ENCODE measurements at regions not wholly inside any gene's neighbourhood (a gene's known extent, or its start where the extent isn't known, plus 50 kb on each side); places are given as distances from the start of the nearest gene placed in this dataset.
"Not testable (repeated sequence)": the region's sequence is repeated elsewhere in the genome, so short reads cannot be mapped to it uniquely, and the experiment has no call there.

GRCh38 chr10:130934293-130935127, 377.0 kb downstream of the TCERG1L start:
- DNase-seq: no peak
- H3K9me3 Mint-ChIP-seq: peaks cover 0 to 2% (median 0%) of the 10 kb centered on the region in 6 donors
- H3K36me3 Mint-ChIP-seq: no peaks in the 10 kb centered on the region
- no peak overlapping the region for H3K27ac Mint-ChIP-seq
- H3K27me3 Mint-ChIP-seq (ENCODE audit: low read depth in 3 of 3): peaks cover 0 to 5% (median 4%) of the 10 kb centered on the region in 3 donors
- H3K4me3 Mint-ChIP-seq: no peak overlapping the region
- H3K4me1 Mint-ChIP-seq: no peaks in the 10 kb centered on the region

- Mint-ChIP-seq H3K27ac (no peak overlapping the region), H3K4me1 (no peaks in the 10 kb centered on the region), H3K4me3 (no peak overlapping the region), H3K36me3 (no peaks in the 10 kb centered on the region), H3K27me3 (ENCODE audit: low read depth in 3 of 3) (peaks cover 0 to 7% (median 5%) of the 10 kb centered on the region in 3 donors), H3K9me3 (peaks cover 0 to 2% (median 0%) of the 10 kb centered on the region in 6 donors)
- DNase-seq: no peak
Measured at GRCh38 chr10:130935128-130935439, 376.4 kb downstream of the TCERG1L start.

GRCh38 chr10:130935897-130936550, 375.5 kb downstream of the TCERG1L start:
- Mint-ChIP-seq H3K4me1 (no peaks in the 10 kb centered on the region), H3K4me3 (no peak overlapping the region), H3K27me3 (ENCODE audit: low read depth in 3 of 3) (peaks cover 0 to 7% (median 5%) of the 10 kb centered on the region in 3 donors), H3K9me3 (peaks cover 0 to 2% (median 0%) of the 10 kb centered on the region in 6 donors), H3K36me3 (no peaks in the 10 kb centered on the region), H3K27ac (no peak overlapping the region)
- no peak for DNase-seq

- H3K4me3 Mint-ChIP-seq: no peak overlapping the region
Measured at GRCh38 chr10:130936851-130937250, 374.7 kb downstream of the TCERG1L start.

GRCh38 chr10:130938051-130938450, 373.5 kb downstream of the TCERG1L start:
- Mint-ChIP-seq H3K36me3 (no peaks in the 10 kb centered on the region), H3K9me3 (peaks cover 0 to 2% (median 0%) of the 10 kb centered on the region in 6 donors), H3K27me3 (ENCODE audit: low read depth in 3 of 3) (peaks cover 3 to 7% (median 5%) of the 10 kb centered on the region in 3 donors), H3K27ac (no peak overlapping the region), H3K4me1 (no peaks in the 10 kb centered on the region), H3K4me3 (no peak overlapping the region)
- no peak for DNase-seq

More at GRCh38 chr10:130936851-130937250, 374.7 kb downstream of the TCERG1L start:
- no peaks in the 10 kb centered on the region for H3K4me1 Mint-ChIP-seq
- H3K9me3 Mint-ChIP-seq: peaks cover 0 to 2% (median 0%) of the 10 kb centered on the region in 6 donors
- no peak overlapping the region for H3K27ac Mint-ChIP-seq
- H3K36me3 Mint-ChIP-seq: no peaks in the 10 kb centered on the region
- peaks cover 0 to 5% (median 5%) of the 10 kb centered on the region in 3 donors for H3K27me3 Mint-ChIP-seq (ENCODE audit: low read depth in 3 of 3)
- DNase-seq: no peak

GRCh38 chr10:130938891-130939290, 372.6 kb downstream of the TCERG1L start:
- H3K27me3 Mint-ChIP-seq (ENCODE audit: low read depth in 3 of 3); H3K9me3 Mint-ChIP-seq: not testable (repeated sequence)

GRCh38 chr10:130941886-130942285, 369.6 kb downstream of the TCERG1L start:
- Mint-ChIP-seq H3K4me3 (no peak overlapping the region), H3K36me3 (no peaks in the 10 kb centered on the region), H3K27ac (no peak overlapping the region), H3K4me1 (no peaks in the 10 kb centered on the region), H3K27me3 (ENCODE audit: low read depth in 3 of 3) (peaks cover 3 to 8% (median 7%) of the 10 kb centered on the region in 3 donors), H3K9me3 (peaks cover 0 to 2% (median 0%) of the 10 kb centered on the region in 6 donors)
- DNase-seq: no peak

More at GRCh38 chr10:130938891-130939290, 372.6 kb downstream of the TCERG1L start:
- H3K4me1 Mint-ChIP-seq, H3K4me3 Mint-ChIP-seq, H3K36me3 Mint-ChIP-seq, H3K27ac Mint-ChIP-seq, DNase-seq: not testable (repeated sequence)

- Mint-ChIP-seq H3K9me3 (no peaks in the 10 kb centered on the region), H3K36me3 (no peaks in the 10 kb centered on the region), H3K4me3 (no peak overlapping the region), H3K27me3 (ENCODE audit: low read depth in 3 of 3) (peaks cover 0 to 7% (median 3%) of the 10 kb centered on the region in 3 donors), H3K27ac (no peak overlapping the region), H3K4me1 (no peaks in the 10 kb centered on the region)
- no peak for DNase-seq
Measured at GRCh38 chr10:130952086-130952485, 359.4 kb downstream of the TCERG1L start.

GRCh38 chr10:130954326-130954905, 357.1 kb downstream of the TCERG1L start:
- peaks cover 0 to under 1% (median 0%) of the 10 kb centered on the region in 6 donors for H3K9me3 Mint-ChIP-seq

GRCh38 chr10:130956251-130956650, 355.3 kb downstream of the TCERG1L start:
- peaks cover 0 to 3% (median 0%) of the 10 kb centered on the region in 3 donors for H3K27me3 Mint-ChIP-seq (ENCODE audit: low read depth in 3 of 3)
- H3K36me3 Mint-ChIP-seq: no peaks in the 10 kb centered on the region
- DNase-seq: no peak
- peaks cover 0 to 3% (median 0%) of the 10 kb centered on the region in 6 donors for H3K9me3 Mint-ChIP-seq
- H3K27ac Mint-ChIP-seq: no peak overlapping the region
- no peaks in the 10 kb centered on the region for H3K4me1 Mint-ChIP-seq
- H3K4me3 Mint-ChIP-seq: no peak overlapping the region

More at GRCh38 chr10:130954326-130954905, 357.1 kb downstream of the TCERG1L start:
- H3K4me1 Mint-ChIP-seq: no peaks in the 10 kb centered on the region
- DNase-seq: no peak
- no peak overlapping the region for H3K4me3 Mint-ChIP-seq
- H3K27ac Mint-ChIP-seq: no peak overlapping the region
- peaks cover 0 to 3% (median 0%) of the 10 kb centered on the region in 3 donors for H3K27me3 Mint-ChIP-seq (ENCODE audit: low read depth in 3 of 3)
- no peaks in the 10 kb centered on the region for H3K36me3 Mint-ChIP-seq

- H3K36me3 Mint-ChIP-seq: no peaks in the 10 kb centered on the region
- no peak overlapping the region for H3K27ac Mint-ChIP-seq
- DNase-seq: no peak
- H3K4me1 Mint-ChIP-seq: no peaks in the 10 kb centered on the region
- peaks cover 0 to 3% (median 0%) of the 10 kb centered on the region in 6 donors for H3K9me3 Mint-ChIP-seq
- H3K27me3 Mint-ChIP-seq (ENCODE audit: low read depth in 3 of 3): peaks cover 0 to 3% (median 2%) of the 10 kb centered on the region in 3 donors
- no peak overlapping the region for H3K4me3 Mint-ChIP-seq
Measured at GRCh38 chr10:130957423-130957822, 354.1 kb downstream of the TCERG1L start.

GRCh38 chr10:130958003-130958402, 353.5 kb downstream of the TCERG1L start:
- Mint-ChIP-seq H3K9me3 (peaks cover 0 to 3% (median 0%) of the 10 kb centered on the region in 6 donors), H3K36me3 (no peaks in the 10 kb centered on the region), H3K27me3 (ENCODE audit: low read depth in 3 of 3) (peaks cover 0 to 2% (median 2%) of the 10 kb centered on the region in 3 donors), H3K4me1 (no peaks in the 10 kb centered on the region), H3K4me3 (no peak overlapping the region), H3K27ac (no peak overlapping the region)
- DNase-seq: no peak

GRCh38 chr10:130958981-130959751, 352.4 kb downstream of the TCERG1L start:
- Mint-ChIP-seq H3K36me3 (no peaks in the 10 kb centered on the region), H3K9me3 (peaks cover 0 to 4% (median 0%) of the 10 kb centered on the region in 6 donors), H3K27me3 (ENCODE audit: low read depth in 3 of 3) (peaks cover 0 to 2% (median 2%) of the 10 kb centered on the region in 3 donors), H3K4me1 (no peaks in the 10 kb centered on the region), H3K27ac (no peak overlapping the region), H3K4me3 (no peak overlapping the region)
- DNase-seq: no peak
